Naive thymus-derived CD8-positive, alpha-beta T cell (primary cell): ENCODE measurements at regions not wholly inside any gene's neighbourhood (a gene's known extent, or its start where the extent isn't known, plus 50 kb on each side); places are given as distances from the start of the nearest gene placed in this dataset.

Source experiments
- ATAC-seq, 2 donors: fragments of 150-1000 bp; cut with Tn5 transposase in 1 of 2; sonication (Bioruptor Pico), chemical (Tn5 transposase) in 1 of 2; 1 replicate in 1 of 2; 2 replicates in 1 of 2; pipeline ENCODE4 v1.10.0; 2021; ENCODE audit warnings: mild to moderate bottlenecking in 2 of 2, moderate library complexity in 2 of 2
- POLR2A ChIA-PET: fragments of 350-600 bp; sonication (Branson Sonifier 250); formaldehyde crosslinking; loops from one replicate; lab custom pipeline; 2021; ENCODE audit warnings: antibody characterized with exemption; lab: Charles Lee
- DNase-seq, 10 donors: peaks; one replicate each; pipeline versions ENCODE4 v3.0.0 to v3.0.0-alpha.2; 2020 to 2022
- H3K27ac Mint-ChIP-seq, 10 donors: one replicate each; pipeline ENCODE4 v1.8.0; 2020 to 2022; ENCODE audit warnings: mild to moderate bottlenecking in 10 of 10, mixed read lengths in 10 of 10, moderate library complexity in 4 of 10, inconsistent platforms in 1 of 10
- H3K27me3 Mint-ChIP-seq, 5 donors: one replicate each; pipeline ENCODE4 v1.8.0; 2021 to 2022; ENCODE audit warnings: mixed read lengths in 5 of 5
- H3K36me3 Mint-ChIP-seq, 3 donors: one replicate each; pipeline ENCODE4 v1.8.0; 2020 to 2022; ENCODE audit warnings: mixed read lengths in 3 of 3, mild to moderate bottlenecking in 2 of 3, inconsistent platforms in 1 of 3
- H3K4me1 Mint-ChIP-seq, 4 donors: one replicate each; pipeline ENCODE4 v1.8.0; 2021 to 2022; ENCODE audit warnings: mixed read lengths in 4 of 4
- H3K4me3 Mint-ChIP-seq, 10 donors: one replicate each; pipeline ENCODE4 v1.8.0; 2020 to 2022; ENCODE audit warnings: mild to moderate bottlenecking in 10 of 10, mixed read lengths in 10 of 10, moderate library complexity in 6 of 10, inconsistent platforms in 1 of 10
- H3K9me3 Mint-ChIP-seq, 9 donors: one replicate each; pipeline ENCODE4 v1.8.0; 2020 to 2022; ENCODE audit warnings: mixed read lengths in 9 of 9, mild to moderate bottlenecking in 3 of 9, inconsistent platforms in 1 of 9, moderate library complexity in 1 of 9

DNA sequence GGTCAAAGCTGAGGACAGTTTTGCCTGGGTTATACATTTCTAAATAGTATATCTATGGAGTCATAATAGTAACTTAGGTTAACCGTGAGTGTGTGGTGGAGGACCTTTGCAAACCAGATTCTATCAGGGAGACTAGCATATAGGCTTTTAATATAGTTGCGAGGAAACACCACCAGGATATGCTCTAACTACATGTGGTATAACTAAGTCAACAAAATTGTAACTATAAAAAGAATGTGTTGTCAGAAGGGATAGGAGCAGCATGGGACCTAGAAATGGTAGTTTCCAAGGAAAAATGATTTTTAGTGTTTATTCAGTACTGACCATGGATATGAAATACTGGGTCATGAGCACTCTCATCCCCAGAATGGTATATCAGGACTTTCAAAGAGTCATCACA lies 338.1 kb downstream of the TGFB2 start:
- peaks cover 0 to 8% (median 0%) of the 10 kb centered on the region in 5 donors for H3K27me3 Mint-ChIP-seq
- no peak overlapping the region for H3K27ac Mint-ChIP-seq
- H3K4me1 Mint-ChIP-seq: no peaks in the 10 kb centered on the region
- no peak overlapping the region for H3K4me3 Mint-ChIP-seq
- POLR2A ChIA-PET: no interaction called here
- no peak for DNase-seq
- H3K36me3 Mint-ChIP-seq: no peaks in the 10 kb centered on the region
- no peak for ATAC-seq
- H3K9me3 Mint-ChIP-seq: peaks cover 0 to 6% (median 0%) of the 10 kb centered on the region in 9 donors

DNA sequence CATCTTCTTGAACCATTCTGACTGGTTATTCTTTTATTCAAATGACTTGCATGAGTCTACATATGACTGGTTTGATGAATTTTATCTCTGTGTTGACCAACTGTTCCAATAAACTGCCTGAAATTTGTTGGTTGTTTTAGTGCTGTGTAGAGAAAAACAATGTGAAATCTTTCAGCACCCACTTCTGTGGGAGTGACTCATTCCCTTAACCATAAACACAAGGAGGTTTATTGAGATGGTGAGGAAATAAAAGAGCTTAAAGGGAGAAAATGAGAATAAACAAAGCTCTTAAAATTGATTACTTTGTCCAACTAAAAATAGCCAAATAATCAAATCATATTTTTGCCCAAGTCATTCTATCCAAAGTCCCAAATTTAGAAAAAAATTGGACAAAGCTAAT lies 341.1 kb downstream of the TGFB2 start:
- peaks cover 0 to 5% (median 0%) of the 10 kb centered on the region in 9 donors for H3K9me3 Mint-ChIP-seq
- H3K36me3 Mint-ChIP-seq: no peaks in the 10 kb centered on the region
- H3K4me1 Mint-ChIP-seq: no peaks in the 10 kb centered on the region
- H3K27ac Mint-ChIP-seq: no peak overlapping the region
- H3K4me3 Mint-ChIP-seq: no peak overlapping the region
- DNase-seq (no peak), ATAC-seq (no peak)
- POLR2A ChIA-PET: no interaction called here
- peaks cover 0 to 3% (median 0%) of the 10 kb centered on the region in 5 donors for H3K27me3 Mint-ChIP-seq

DNA sequence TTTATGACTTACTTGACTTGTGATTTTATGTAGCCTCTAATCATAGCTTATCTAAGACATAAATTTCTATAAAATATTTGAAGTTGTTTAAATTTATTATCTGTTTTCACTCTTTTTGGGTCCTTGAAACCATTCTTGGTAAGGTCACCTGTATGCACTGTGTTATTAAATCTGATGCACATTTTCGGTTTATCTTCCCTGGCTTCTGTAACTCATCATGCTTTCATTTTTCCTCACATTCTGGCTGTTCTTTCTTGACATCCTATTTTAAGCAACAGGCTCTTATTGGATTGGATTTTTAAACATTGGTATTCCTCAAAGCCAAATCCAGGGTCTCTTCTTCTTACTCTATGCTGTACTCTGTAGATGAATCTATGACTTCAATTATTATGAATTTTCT lies 341.6 kb downstream of the TGFB2 start:
- H3K4me1 Mint-ChIP-seq: no peaks in the 10 kb centered on the region
- DNase-seq (no peak), ATAC-seq (no peak)
- H3K27me3 Mint-ChIP-seq: peaks cover 0 to 3% (median 0%) of the 10 kb centered on the region in 5 donors
- H3K27ac Mint-ChIP-seq: no peak overlapping the region
- H3K36me3 Mint-ChIP-seq: no peaks in the 10 kb centered on the region
- POLR2A ChIA-PET: no interaction called here
- H3K9me3 Mint-ChIP-seq: peaks cover 0 to 5% (median 0%) of the 10 kb centered on the region in 9 donors
- no peak overlapping the region for H3K4me3 Mint-ChIP-seq

DNA sequence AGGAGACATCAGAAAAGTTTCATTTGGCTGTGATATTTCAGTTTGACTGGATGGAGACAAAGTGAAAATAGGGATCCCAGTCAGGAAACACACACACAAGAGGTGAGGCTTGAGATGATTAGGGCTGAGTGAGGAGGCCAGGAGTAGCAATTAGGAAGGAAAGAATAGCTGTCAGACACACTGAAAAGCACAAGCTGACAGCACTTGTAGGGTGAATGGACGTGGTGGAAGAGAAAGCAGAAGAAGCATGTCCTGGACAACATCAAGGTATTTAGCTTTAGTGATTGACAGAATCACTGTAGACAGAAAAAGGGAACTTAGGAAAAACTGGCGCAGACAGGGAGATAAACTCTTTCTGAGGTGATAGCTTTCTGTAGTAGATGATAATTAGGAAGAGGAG lies 347.7 kb downstream of the TGFB2 start:
- ATAC-seq (no peak), DNase-seq (no peak)
- Mint-ChIP-seq H3K27me3 (peaks cover 0 to 3% (median 0%) of the 10 kb centered on the region in 5 donors), H3K4me1 (no peaks in the 10 kb centered on the region), H3K4me3 (no peak overlapping the region), H3K9me3 (peaks cover 0 to 3% (median 0%) of the 10 kb centered on the region in 9 donors), H3K27ac (no peak overlapping the region), H3K36me3 (no peaks in the 10 kb centered on the region)
- POLR2A ChIA-PET: no interaction called here

DNA sequence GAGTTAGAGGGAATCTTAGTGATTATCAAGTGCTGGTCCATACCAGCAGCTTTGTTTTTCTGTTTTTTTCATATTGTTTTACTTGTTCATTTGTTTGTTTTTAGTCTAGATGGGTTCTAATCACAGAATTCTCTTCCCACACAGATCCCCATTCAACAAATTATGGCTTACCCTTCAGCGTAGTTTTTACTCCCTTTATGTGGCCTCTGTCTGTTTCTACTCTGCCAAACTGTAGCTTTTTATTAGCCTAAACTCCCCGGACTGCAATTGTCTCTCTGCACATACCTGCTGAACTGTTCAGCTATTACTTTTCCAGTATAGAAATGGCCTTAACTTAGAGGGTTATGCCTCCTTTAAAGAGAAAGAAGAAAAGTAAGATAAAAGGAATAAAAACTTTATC lies 348.5 kb downstream of the TGFB2 start:
- Mint-ChIP-seq H3K27ac (no peak overlapping the region), H3K36me3 (no peaks in the 10 kb centered on the region), H3K4me3 (no peak overlapping the region), H3K9me3 (peaks cover 0 to 3% (median 0%) of the 10 kb centered on the region in 9 donors), H3K4me1 (no peaks in the 10 kb centered on the region), H3K27me3 (peaks cover 0 to 3% (median 0%) of the 10 kb centered on the region in 5 donors)
- no peak for DNase-seq
- POLR2A ChIA-PET: no interaction called here
- no peak for ATAC-seq

DNA sequence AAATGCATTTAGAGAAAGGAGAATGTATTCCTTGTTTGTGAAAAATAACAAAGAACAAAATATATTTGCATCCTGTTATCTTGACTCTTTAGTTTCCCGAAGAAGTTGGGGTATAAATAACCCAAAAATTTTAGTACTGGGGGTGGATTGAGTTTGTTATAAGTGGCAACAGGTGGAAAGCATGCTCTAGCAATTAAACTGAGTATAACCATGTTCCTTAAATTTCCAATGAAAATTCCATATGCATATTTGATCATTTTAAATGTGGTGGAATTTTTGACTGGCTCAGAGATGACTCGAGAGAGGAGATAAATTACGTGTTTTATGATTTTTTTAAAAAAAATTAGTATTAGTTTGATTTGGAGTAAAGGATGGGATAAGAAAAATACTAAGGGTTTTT lies 348.9 kb downstream of the TGFB2 start:
- no peaks in the 10 kb centered on the region for H3K36me3 Mint-ChIP-seq
- H3K9me3 Mint-ChIP-seq: peaks cover 0 to 3% (median 0%) of the 10 kb centered on the region in 9 donors
- H3K27ac Mint-ChIP-seq: no peak overlapping the region
- H3K4me3 Mint-ChIP-seq: no peak overlapping the region
- POLR2A ChIA-PET: no interaction called here
- DNase-seq: no peak
- H3K4me1 Mint-ChIP-seq: no peaks in the 10 kb centered on the region
- peaks cover 0 to 3% (median 0%) of the 10 kb centered on the region in 5 donors for H3K27me3 Mint-ChIP-seq
- no peak for ATAC-seq

DNA sequence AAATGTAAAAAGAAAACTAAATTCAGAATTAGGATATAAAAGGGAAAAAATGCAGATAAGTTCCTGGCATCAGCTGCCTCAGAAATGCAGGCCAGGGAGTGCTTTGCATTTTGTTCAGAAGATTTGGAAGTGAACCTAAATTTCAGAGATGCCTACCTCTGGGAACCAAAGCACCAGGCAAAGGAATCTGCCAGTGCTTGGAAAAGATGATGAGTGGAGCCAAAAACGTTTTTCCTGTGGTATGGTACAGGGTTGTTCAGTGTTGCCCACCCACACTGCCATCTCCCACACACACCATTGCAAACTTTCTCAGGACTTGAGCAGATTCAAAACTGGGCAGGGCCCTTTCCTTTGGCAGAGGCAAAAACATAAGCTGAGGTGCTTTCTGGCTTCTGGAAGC lies 349.5 kb downstream of the TGFB2 start:
- Mint-ChIP-seq H3K27ac (no peak overlapping the region), H3K4me1 (no peaks in the 10 kb centered on the region), H3K4me3 (no peak overlapping the region), H3K9me3 (peaks cover 0 to 3% (median 0%) of the 10 kb centered on the region in 9 donors), H3K36me3 (no peaks in the 10 kb centered on the region), H3K27me3 (no peaks in the 10 kb centered on the region)
- POLR2A ChIA-PET: no interaction called here
- DNase-seq (no peak), ATAC-seq (no peak)

DNA sequence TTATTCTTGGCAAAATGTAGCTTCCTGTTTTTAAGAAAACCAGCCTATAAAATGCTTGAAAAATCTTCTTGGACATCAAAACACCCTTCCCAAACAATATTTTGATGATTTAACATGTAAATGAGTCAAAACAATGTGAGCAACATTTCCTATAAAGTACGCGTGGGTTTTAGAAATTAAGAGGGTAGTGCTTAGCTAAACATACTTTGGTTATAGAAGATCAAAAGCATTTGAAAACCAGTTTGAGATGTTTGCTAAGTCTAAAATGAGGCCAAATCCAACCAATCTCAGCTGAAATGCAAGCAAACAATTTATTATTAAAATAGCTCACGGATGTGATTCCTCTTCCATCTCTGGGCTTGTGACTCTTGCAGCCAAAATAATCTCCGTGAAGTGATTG lies 350.4 kb downstream of the TGFB2 start:
- POLR2A ChIA-PET: no interaction called here
- no peak overlapping the region for H3K27ac Mint-ChIP-seq
- H3K36me3 Mint-ChIP-seq: no peaks in the 10 kb centered on the region
- peaks cover 0 to 2% (median 0%) of the 10 kb centered on the region in 5 donors for H3K27me3 Mint-ChIP-seq
- ATAC-seq: no peak
- no peak for DNase-seq
- H3K9me3 Mint-ChIP-seq: peaks cover 0 to 3% (median 0%) of the 10 kb centered on the region in 9 donors
- no peak overlapping the region for H3K4me3 Mint-ChIP-seq
- H3K4me1 Mint-ChIP-seq: no peaks in the 10 kb centered on the region

DNA sequence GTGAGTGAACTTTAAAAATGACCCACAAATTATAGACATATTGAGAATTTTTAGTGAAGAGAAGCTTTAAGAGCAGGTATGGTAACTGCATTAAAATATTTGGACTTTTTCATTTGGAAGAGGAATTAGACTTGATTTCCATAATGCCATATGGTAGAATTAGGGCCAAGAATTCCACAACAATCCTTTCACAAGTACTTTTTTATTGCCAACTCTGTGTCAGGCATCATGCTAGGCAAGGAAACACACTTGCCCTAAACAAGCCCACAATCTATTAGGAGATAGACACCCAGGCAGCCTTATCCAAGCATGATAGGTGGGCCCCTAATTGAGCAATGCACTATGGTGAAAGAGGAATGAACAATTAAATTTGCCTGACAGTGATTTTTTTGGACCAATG lies 353.0 kb downstream of the TGFB2 start:
- Mint-ChIP-seq H3K27ac (no peak overlapping the region), H3K27me3 (peaks cover 0 to 7% (median 0%) of the 10 kb centered on the region in 5 donors), H3K4me1 (no peaks in the 10 kb centered on the region), H3K9me3 (peaks cover 0 to 5% (median 0%) of the 10 kb centered on the region in 9 donors), H3K36me3 (no peaks in the 10 kb centered on the region), H3K4me3 (no peak overlapping the region)
- POLR2A ChIA-PET: no interaction called here
- ATAC-seq (no peak), DNase-seq (no peak)

DNA sequence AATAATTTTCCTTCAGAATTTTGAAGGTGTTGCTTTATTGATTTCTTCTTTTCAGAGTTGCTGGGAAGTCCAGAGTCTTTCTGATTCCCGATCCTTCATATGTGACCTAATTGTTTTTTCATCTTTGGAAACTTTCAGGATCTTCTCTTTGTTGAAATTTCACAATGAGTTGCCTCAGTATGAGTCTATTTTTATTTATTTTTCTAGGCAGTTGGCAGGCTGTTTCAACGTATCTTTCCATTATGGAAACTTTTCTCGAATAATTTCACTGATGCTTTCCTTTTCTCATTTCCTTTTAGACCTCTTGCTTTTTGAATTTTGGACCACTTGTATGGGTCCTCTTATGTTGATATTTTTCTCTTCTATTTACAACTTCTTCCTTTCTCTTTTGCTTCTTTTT lies 354.3 kb downstream of the TGFB2 start:
- H3K4me3 Mint-ChIP-seq: no peak overlapping the region
- H3K9me3 Mint-ChIP-seq: peaks cover 0 to 5% (median 0%) of the 10 kb centered on the region in 9 donors
- H3K27ac Mint-ChIP-seq: no peak overlapping the region
- no peak for DNase-seq
- no peak for ATAC-seq
- no peaks in the 10 kb centered on the region for H3K4me1 Mint-ChIP-seq
- H3K36me3 Mint-ChIP-seq: no peaks in the 10 kb centered on the region
- H3K27me3 Mint-ChIP-seq: peaks cover 0 to 7% (median 0%) of the 10 kb centered on the region in 5 donors
- POLR2A ChIA-PET: no interaction called here

DNA sequence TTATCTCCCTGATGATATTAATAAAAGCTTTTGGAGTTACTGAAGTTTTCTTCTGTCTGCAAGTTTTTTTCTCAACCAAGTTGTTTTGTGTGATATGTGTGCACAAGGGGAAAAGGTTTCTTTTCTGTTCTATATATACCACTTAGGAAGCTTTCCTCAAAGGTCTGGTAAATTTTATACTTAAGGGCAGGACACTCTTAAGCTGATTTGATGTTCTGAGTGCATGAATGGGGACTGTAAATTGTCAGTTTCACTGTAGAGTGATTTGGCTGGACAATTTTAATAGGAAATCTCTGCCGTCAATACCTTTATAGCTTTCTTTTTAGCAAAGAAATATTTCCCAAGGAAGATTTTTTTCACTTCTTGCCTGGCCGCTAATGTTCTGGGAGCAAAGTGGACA lies 354.7 kb downstream of the TGFB2 start:
- no peak overlapping the region for H3K27ac Mint-ChIP-seq
- no peak for DNase-seq
- H3K4me1 Mint-ChIP-seq: no peaks in the 10 kb centered on the region
- POLR2A ChIA-PET: no interaction called here
- H3K9me3 Mint-ChIP-seq: peaks cover 0 to 5% (median 0%) of the 10 kb centered on the region in 9 donors
- no peak for ATAC-seq
- H3K36me3 Mint-ChIP-seq: no peaks in the 10 kb centered on the region
- peaks cover 0 to 11% (median 0%) of the 10 kb centered on the region in 5 donors for H3K27me3 Mint-ChIP-seq
- H3K4me3 Mint-ChIP-seq: no peak overlapping the region

DNA sequence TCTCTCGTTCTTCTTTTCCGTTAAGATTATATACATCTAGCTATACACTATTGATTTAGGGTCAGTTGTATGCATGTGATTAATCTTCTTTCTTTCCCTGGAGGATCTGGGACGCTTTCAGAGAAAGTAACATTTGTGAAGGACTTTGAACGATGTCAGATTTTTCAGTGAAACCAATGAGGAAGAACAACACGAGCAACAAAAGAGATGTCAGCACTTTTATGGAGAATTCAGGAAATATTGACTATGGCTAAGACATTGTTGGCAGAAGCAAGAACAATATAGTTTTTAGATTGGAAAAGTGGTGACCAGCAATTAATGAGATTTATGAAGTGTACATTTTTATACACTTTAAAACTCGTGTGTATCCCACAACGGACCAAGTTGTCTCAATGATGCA lies 355.5 kb downstream of the TGFB2 start:
- Mint-ChIP-seq H3K9me3 (peaks cover 0 to 5% (median 0%) of the 10 kb centered on the region in 9 donors), H3K4me3 (no peak overlapping the region), H3K27ac (no peak overlapping the region), H3K4me1 (no peaks in the 10 kb centered on the region), H3K36me3 (no peaks in the 10 kb centered on the region), H3K27me3 (peaks cover 0 to 11% (median 0%) of the 10 kb centered on the region in 5 donors)
- ATAC-seq: no peak
- POLR2A ChIA-PET: no interaction called here
- DNase-seq: no peak

DNA sequence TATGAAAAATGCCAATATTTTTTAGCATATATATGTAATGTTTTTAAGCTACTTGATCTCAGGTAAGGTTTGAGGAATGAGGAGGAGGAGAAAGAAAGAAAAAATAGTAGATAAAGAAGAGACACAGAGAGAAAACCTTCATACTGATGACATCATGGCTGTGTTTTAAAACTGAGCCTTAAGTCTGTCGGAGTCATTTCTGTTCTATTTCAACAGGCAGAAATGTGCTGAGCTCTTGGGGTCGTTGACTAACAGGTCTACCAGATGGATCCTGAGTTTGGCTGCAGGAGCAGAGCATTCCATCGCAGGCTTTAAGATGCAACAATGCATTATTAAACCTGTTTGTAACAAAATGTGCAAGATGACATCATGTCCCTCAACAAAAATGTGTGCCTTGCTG lies 356.0 kb downstream of the TGFB2 start:
- no peaks in the 10 kb centered on the region for H3K36me3 Mint-ChIP-seq
- no peak for DNase-seq
- H3K9me3 Mint-ChIP-seq: peaks cover 0 to 5% (median 0%) of the 10 kb centered on the region in 9 donors
- H3K4me1 Mint-ChIP-seq: no peaks in the 10 kb centered on the region
- no peak overlapping the region for H3K27ac Mint-ChIP-seq
- POLR2A ChIA-PET: no interaction called here
- no peak overlapping the region for H3K4me3 Mint-ChIP-seq
- ATAC-seq: no peak
- H3K27me3 Mint-ChIP-seq: peaks cover 0 to 11% (median 0%) of the 10 kb centered on the region in 5 donors

DNA sequence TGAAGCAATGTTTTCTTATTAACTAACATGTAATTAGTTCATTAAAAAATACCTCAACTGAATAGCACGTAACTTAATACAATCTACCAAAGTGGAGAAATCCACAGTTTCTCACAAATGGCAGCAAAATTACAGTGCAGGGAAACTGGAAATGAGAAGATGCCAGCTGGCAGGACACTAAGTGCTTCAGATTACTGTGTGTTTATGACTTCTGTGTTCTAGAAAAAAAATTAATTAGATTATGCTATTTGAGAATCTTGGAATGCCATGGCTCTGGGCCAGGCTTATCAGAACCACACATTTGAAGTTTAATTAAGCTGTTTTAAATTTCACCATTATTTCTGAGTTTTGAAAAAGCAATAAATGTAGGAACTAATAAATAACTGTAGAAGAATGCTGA lies 357.6 kb downstream of the TGFB2 start:
- POLR2A ChIA-PET: no interaction called here
- DNase-seq (no peak), ATAC-seq (no peak)
- Mint-ChIP-seq H3K36me3 (no peaks in the 10 kb centered on the region), H3K9me3 (peaks cover 0 to 5% (median 0%) of the 10 kb centered on the region in 9 donors), H3K27ac (no peak overlapping the region), H3K27me3 (peaks cover 0 to 11% (median 0%) of the 10 kb centered on the region in 5 donors), H3K4me1 (no peaks in the 10 kb centered on the region), H3K4me3 (no peak overlapping the region)
